Stomach (tissue), 8 donors: ENCODE measurements at regions not wholly inside any gene's neighbourhood (a gene's known extent, or its start where the extent isn't known, plus 50 kb on each side); places are given as distances from the start of the nearest gene placed in this dataset.

Experiments used
- DNase-seq, 2 donors: peaks; one replicate each; pipeline versions ENCODE4 v3.0.0 to v3.0.0-alpha.2; 2013 to 2019
- H3K27ac ChIP-seq, 5 donors: fragments of 200-600 bp in 4 of 5; sonication (generic) in 4 of 5; one replicate each; pipeline ENCODE4 v1.5.1; 2013 to 2019; ENCODE audit warnings: mild to moderate bottlenecking in 1 of 5, moderate library complexity in 1 of 5
- H3K27me3 ChIP-seq, 3 donors: fragments of 200-600 bp; sonication (generic); one replicate each; pipeline ENCODE4 v1.5.1; 2017 to 2019; ENCODE audit warnings: mixed run types in 1 of 3
- H3K36me3 ChIP-seq, 4 donors: fragments of 200-600 bp; sonication (generic); 1 replicate in 3 of 4; 2 replicates in 1 of 4; pipeline ENCODE4 v1.5.1; 2016 to 2019
- H3K4me1 ChIP-seq, 4 donors: fragments of 200-600 bp; sonication (generic); one replicate each; pipeline ENCODE4 v1.5.1; 2016 to 2019
- H3K4me3 ChIP-seq, 4 donors: fragments of 200-600 bp; sonication (generic) in 3 of 4; one replicate each; pipeline ENCODE4 v1.5.1; 2016 to 2019; ENCODE audit warnings: mild to moderate bottlenecking in 1 of 4
- H3K9me3 ChIP-seq, 4 donors: fragments of 200-600 bp; sonication (generic); one replicate each; pipeline ENCODE4 v1.5.1; 2016 to 2019
- EP300 ChIP-seq: sonication (generic); formaldehyde crosslinking; IDR thresholded peaks from one replicate; pipeline ENCODE4 v1.6.1; 2017; ENCODE audit warnings: antibody characterized with exemption
- POLR2A ChIP-seq, 4 donors: fragments of 450-650 bp; IDR thresholded peaks; one replicate each; pipeline ENCODE4 v1.6.1; 2016; ENCODE audit warnings: antibody characterized with exemption in 4 of 4, control low read depth in 2 of 4, mild to moderate bottlenecking in 1 of 4, moderate library complexity in 1 of 4
- POLR2AphosphoS5 ChIP-seq, 3 donors: sonication (generic); formaldehyde crosslinking; IDR thresholded peaks; one replicate each; pipeline ENCODE4 v1.6.1; 2016; ENCODE audit warnings: antibody characterized with exemption in 3 of 3
- WGBS, 5 donors: extraction: QIAGEN DNeasy Blood & Tissue Kit in 3 of 5; methylation state at CpG; one replicate each; pipeline versions ENCODE4 v1.1.5 to v1.1.7; 2013 to 2018; 5-methylcytosine and 5-hydroxymethylcytosine counted together
- intact Hi-C: fragments of 100-400 bp; cut with DNase I; formaldehyde crosslinking; loops from one replicate; pipeline ENCODE4 v1.15.1; 2023; ENCODE audit warnings: low total_unique reads
- small RNA-seq, 4 donors: library from RNA; depleted of rRNA; stranded (forward); fragments of <200 nt; gene quantifications; one replicate each; pipeline ENCODE3, GENCODE V24; 2016
- TF ChIP-seq, protein P1 (sequence below), 7 experiments: fragments of 450-650 bp in 4 of 7; fragments of 200-600 bp in 3 of 7; sonication (generic) in 3 of 7; IDR thresholded peaks; one replicate each; pipeline ENCODE4 v1.5.1; 2016 to 2019; ENCODE audit warnings: antibody characterized with exemption in 7 of 7, control low read depth in 2 of 7, mild to moderate bottlenecking in 1 of 7
- donor health status: healthy with polysubstance abuse.
- donor health status: Bipolar disorder and iron deficiency.
- donor health status: healthy.

DNA sequence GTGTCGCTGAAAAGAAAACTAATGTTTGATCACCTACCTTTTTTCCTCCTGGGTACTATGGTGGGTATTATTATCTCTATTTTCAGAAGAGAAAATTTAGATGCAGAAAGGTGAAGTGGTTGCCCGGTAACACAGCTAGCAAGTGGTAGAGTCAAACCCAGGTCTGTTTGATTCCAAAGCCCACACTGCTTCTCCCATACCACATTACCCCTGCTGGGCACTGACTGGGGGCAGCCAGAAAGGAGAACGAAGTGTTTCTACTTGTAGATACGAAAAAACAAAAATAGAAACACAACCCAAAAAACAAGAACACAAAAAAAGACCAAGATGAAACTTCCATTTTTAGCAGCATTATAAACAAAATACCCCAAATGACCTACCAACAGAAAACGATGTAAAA lies 142.2 kb downstream of the SLC41A2 start:
- 85 to 92% (median 87%) methylated on average over 5 of the region's 5 CpGs for WGBS, 5 donors
- H3K4me3 ChIP-seq, result no peak overlapping the region
- no peaks in the 10 kb centered on the region for H3K9me3 ChIP-seq
- no peaks in the 10 kb centered on the region for H3K4me1 ChIP-seq
- TF ChIP-seq POLR2A (IDR thresholded peaks at IDR 0.05), result no peak
- no peak for TF ChIP-seq EP300
- no peak for TF ChIP-seq POLR2AphosphoS5 (IDR thresholded peaks at IDR 0.05)
- TF ChIP-seq, protein P1, sequence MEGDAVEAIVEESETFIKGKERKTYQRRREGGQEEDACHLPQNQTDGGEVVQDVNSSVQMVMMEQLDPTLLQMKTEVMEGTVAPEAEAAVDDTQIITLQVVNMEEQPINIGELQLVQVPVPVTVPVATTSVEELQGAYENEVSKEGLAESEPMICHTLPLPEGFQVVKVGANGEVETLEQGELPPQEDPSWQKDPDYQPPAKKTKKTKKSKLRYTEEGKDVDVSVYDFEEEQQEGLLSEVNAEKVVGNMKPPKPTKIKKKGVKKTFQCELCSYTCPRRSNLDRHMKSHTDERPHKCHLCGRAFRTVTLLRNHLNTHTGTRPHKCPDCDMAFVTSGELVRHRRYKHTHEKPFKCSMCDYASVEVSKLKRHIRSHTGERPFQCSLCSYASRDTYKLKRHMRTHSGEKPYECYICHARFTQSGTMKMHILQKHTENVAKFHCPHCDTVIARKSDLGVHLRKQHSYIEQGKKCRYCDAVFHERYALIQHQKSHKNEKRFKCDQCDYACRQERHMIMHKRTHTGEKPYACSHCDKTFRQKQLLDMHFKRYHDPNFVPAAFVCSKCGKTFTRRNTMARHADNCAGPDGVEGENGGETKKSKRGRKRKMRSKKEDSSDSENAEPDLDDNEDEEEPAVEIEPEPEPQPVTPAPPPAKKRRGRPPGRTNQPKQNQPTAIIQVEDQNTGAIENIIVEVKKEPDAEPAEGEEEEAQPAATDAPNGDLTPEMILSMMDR (IDR thresholded peaks at IDR 0.05), result no peak
- no peaks in the 10 kb centered on the region for H3K27me3 ChIP-seq
- intact Hi-C loops, result no loop called here
- H3K36me3 ChIP-seq, result peaks cover 0 to 28% (median 19%) of the 10 kb centered on the region in 4 donors
- no peak for DNase-seq
- H3K27ac ChIP-seq, result no peak overlapping the region

DNA sequence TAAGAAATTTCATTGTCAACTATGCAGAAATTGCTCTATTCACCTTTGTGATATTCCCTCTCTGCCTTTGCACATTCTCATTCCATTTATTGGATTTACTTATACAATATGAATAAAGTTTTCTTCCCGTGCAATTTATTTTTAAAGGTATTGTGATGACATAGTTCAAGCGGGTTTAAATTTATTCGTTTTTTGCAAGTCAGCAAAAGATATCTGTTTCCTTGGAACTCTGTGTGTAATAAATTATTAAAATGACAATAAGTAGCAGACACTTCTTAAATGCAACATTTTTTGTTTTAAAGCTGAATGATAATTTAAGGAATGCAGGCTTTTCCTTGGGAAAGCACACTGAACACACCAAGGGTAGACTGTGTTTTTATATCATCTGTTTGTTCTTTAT lies 143.1 kb downstream of the SLC41A2 start:
- intact Hi-C loops, result no loop called here
- Histone ChIP-seq H3K9me3 (no peaks in the 10 kb centered on the region), H3K27me3 (no peaks in the 10 kb centered on the region), H3K27ac (no peak overlapping the region), H3K36me3 (peaks cover 0 to 22% (median 14%) of the 10 kb centered on the region in 4 donors), H3K4me1 (no peaks in the 10 kb centered on the region), H3K4me3 (no peak overlapping the region)
- DNase-seq, result no peak
- 65 to 92% (median 82%) methylated on average over 3 of the region's 3 CpGs for WGBS, 5 donors
- no peak for TF ChIP-seq EP300
- no peak for TF ChIP-seq POLR2AphosphoS5 (IDR thresholded peaks at IDR 0.05)
- TF ChIP-seq POLR2A (IDR thresholded peaks at IDR 0.05), result no peak
- TF ChIP-seq, protein P1 (IDR thresholded peaks at IDR 0.05), result no peak

Small RNAs in the stretch of these regions (small RNA-seq; reads per million reads assigned to genes)
- 0 reads per million in 4 donors for gene RF00019
